ENCODE measurements at regions not wholly inside any gene's neighbourhood (a gene's known extent, or its start where the extent isn't known, plus 50 kb on each side); places are given as distances from the start of the nearest gene placed in this dataset.

DNA sequence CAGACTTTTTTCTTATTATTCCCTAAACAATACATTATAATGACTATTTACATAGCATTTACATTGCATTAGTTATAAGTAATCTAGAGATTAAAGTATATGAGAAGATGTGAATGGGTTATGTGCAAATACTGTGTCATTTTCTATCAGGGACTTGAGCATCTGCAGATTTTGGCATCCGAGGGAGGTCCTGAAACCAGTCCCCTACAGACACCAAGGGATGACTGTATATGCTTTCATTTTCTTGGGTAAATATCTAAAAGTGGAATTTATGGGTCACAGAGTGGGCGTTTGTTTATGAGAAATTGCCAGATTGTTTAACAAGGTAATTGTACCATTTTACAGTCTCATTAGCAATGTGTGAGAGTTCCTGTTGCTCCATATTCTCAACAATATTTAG is 454.5 kb upstream of the API5 start:
- Histone ChIP-seq H3K4me1 (ENCODE audit: insufficient read depth, low read length) (no peaks in the 10 kb centered on the region), H3K79me2 (ENCODE audit: insufficient read depth, low read length) (no peaks in the 10 kb centered on the region), H3K9me3 (ENCODE audit: low read length) (no peaks in the 10 kb centered on the region), H3K4me3 (replicated peaks in 1 of 3; ENCODE audit: insufficient read depth in 1 of 3, low read depth in 2 of 3, low read length in 3 of 3) (no peak overlapping the region), H3K4me2 (ENCODE audit: low read depth, low read length) (no peak overlapping the region), H2AFZ (ENCODE audit: low read length) (no peak overlapping the region), H3K27me3 (ENCODE audit: control insufficient read depth in 1 of 2, insufficient read depth in 2 of 2, low read length in 2 of 2) (no peaks in the 10 kb centered on the region; a peak in 1 of 5 replicates), H3K9ac (ENCODE audit: insufficient read depth, low read depth, low read length) (no peak overlapping the region), H4K20me1 (ENCODE audit: insufficient read depth, low read length) (no peaks in the 10 kb centered on the region), H3K36me3 (replicated peaks in 1 of 2; ENCODE audit: control insufficient read depth in 1 of 2, insufficient read depth in 2 of 2, low read length in 2 of 2) (no peaks in the 10 kb centered on the region), H3K27ac (ENCODE audit: extremely low read length, insufficient read depth, low read length) (no peak overlapping the region)
- WGBS (ENCODE audit: low lambda C conversion rate), result 0% methylated on average over 2 of the region's 2 CpGs
- no peak for FAIRE-seq
- ChIA-PET CTCF (ENCODE audit: low intra/inter-chr PET ratio, low total read pairs) (no interaction called here), POLR2A (no interaction called here)
- no TSS peak for BruUV-seq (replicated peaks)
- intact Hi-C loops (cut with micrococcal nuclease; ENCODE audit: unreplicated experiment) (no loop called here), in situ Hi-C loops (cut with HindIII; ENCODE audit: extremely low pct_ligation_motif_present, low pct_unique_long_range_greater_than_20kb) (no loop called here)
- DNase-seq (ENCODE audit: low spot score), result no peak
- no peak for ATAC-seq
- TF ChIP-seq SPEN (CRISPR knock-in tag; IDR thresholded peaks at IDR 0.05; ENCODE audit: low read depth) (no peak), ZNF703 (CRISPR knock-in tag; IDR thresholded peaks at IDR 0.05; ENCODE audit: borderline replicate concordance) (no peak), EED (CRISPR knock-in tag; IDR thresholded peaks at IDR 0.05) (no peak), FOXA3 (CRISPR knock-in tag; IDR thresholded peaks at IDR 0.05) (no peak), NCOA1 (CRISPR knock-in tag; IDR thresholded peaks at IDR 0.05) (no peak), DDIT3 (CRISPR knock-in tag; IDR thresholded peaks at IDR 0.05) (no peak), ARID3A (IDR thresholded peaks at IDR 0.05; ENCODE audit: low read depth, low read length) (no peak), SRY (CRISPR knock-in tag; IDR thresholded peaks at IDR 0.05) (no peak), MEIS2 (CRISPR knock-in tag; IDR thresholded peaks at IDR 0.05) (no peak)
- TF ChIP-seq, protein P1, sequence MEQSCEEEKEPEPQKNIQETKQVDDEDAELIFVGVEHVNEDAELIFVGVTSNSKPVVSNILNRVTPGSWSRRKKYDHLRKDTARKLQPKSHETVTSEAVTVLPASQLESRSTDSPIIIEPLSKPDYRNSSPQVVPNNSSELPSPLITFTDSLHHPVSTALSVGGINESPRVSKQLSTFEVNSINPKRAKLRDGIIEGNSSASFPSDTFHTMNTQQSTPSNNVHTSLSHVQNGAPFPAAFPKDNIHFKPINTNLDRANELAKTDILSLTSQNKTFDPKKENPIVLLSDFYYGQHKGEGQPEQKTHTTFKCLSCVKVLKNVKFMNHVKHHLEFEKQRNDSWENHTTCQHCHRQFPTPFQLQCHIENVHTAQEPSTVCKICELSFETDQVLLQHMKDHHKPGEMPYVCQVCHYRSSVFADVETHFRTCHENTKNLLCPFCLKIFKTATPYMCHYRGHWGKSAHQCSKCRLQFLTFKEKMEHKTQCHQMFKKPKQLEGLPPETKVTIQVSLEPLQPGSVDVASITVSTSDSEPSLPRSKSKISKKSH (CRISPR knock-in tag; IDR thresholded peaks at IDR 0.05; ENCODE audit: borderline replicate concordance), result no peak
- TF ChIP-seq, protein P2, sequence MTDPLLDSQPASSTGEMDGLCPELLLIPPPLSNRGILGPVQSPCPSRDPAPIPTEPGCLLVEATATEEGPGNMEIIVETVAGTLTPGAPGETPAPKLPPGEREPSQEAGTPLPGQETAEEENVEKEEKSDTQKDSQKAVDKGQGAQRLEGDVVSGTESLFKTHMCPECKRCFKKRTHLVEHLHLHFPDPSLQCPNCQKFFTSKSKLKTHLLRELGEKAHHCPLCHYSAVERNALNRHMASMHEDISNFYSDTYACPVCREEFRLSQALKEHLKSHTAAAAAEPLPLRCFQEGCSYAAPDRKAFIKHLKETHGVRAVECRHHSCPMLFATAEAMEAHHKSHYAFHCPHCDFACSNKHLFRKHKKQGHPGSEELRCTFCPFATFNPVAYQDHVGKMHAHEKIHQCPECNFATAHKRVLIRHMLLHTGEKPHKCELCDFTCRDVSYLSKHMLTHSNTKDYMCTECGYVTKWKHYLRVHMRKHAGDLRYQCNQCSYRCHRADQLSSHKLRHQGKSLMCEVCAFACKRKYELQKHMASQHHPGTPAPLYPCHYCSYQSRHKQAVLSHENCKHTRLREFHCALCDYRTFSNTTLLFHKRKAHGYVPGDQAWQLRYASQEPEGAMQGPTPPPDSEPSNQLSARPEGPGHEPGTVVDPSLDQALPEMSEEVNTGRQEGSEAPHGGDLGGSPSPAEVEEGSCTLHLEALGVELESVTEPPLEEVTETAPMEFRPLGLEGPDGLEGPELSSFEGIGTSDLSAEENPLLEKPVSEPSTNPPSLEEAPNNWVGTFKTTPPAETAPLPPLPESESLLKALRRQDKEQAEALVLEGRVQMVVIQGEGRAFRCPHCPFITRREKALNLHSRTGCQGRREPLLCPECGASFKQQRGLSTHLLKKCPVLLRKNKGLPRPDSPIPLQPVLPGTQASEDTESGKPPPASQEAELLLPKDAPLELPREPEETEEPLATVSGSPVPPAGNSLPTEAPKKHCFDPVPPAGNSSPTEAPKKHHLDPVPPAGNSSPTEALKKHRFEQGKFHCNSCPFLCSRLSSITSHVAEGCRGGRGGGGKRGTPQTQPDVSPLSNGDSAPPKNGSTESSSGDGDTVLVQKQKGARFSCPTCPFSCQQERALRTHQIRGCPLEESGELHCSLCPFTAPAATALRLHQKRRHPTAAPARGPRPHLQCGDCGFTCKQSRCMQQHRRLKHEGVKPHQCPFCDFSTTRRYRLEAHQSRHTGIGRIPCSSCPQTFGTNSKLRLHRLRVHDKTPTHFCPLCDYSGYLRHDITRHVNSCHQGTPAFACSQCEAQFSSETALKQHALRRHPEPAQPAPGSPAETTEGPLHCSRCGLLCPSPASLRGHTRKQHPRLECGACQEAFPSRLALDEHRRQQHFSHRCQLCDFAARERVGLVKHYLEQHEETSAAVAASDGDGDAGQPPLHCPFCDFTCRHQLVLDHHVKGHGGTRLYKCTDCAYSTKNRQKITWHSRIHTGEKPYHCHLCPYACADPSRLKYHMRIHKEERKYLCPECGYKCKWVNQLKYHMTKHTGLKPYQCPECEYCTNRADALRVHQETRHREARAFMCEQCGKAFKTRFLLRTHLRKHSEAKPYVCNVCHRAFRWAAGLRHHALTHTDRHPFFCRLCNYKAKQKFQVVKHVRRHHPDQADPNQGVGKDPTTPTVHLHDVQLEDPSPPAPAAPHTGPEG (CRISPR knock-in tag; IDR thresholded peaks at IDR 0.05), result no peak
- TF ChIP-seq, protein P3, sequence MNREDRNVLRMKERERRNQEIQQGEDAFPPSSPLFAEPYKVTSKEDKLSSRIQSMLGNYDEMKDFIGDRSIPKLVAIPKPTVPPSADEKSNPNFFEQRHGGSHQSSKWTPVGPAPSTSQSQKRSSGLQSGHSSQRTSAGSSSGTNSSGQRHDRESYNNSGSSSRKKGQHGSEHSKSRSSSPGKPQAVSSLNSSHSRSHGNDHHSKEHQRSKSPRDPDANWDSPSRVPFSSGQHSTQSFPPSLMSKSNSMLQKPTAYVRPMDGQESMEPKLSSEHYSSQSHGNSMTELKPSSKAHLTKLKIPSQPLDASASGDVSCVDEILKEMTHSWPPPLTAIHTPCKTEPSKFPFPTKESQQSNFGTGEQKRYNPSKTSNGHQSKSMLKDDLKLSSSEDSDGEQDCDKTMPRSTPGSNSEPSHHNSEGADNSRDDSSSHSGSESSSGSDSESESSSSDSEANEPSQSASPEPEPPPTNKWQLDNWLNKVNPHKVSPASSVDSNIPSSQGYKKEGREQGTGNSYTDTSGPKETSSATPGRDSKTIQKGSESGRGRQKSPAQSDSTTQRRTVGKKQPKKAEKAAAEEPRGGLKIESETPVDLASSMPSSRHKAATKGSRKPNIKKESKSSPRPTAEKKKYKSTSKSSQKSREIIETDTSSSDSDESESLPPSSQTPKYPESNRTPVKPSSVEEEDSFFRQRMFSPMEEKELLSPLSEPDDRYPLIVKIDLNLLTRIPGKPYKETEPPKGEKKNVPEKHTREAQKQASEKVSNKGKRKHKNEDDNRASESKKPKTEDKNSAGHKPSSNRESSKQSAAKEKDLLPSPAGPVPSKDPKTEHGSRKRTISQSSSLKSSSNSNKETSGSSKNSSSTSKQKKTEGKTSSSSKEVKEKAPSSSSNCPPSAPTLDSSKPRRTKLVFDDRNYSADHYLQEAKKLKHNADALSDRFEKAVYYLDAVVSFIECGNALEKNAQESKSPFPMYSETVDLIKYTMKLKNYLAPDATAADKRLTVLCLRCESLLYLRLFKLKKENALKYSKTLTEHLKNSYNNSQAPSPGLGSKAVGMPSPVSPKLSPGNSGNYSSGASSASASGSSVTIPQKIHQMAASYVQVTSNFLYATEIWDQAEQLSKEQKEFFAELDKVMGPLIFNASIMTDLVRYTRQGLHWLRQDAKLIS (CRISPR knock-in tag; IDR thresholded peaks at IDR 0.05), result no peak
